GM18499 (cell line): ENCODE measurements at regions not wholly inside any gene's neighbourhood (a gene's known extent, or its start where the extent isn't known, plus 50 kb on each side); places are given as distances from the start of the nearest gene placed in this dataset.
"Not testable (repeated sequence)": the region's sequence is repeated elsewhere in the genome, so short reads cannot be mapped to it uniquely, and the experiment has no call there.

ENCODE experiments used
- ATAC-seq: cut with Tn5 transposase; IDR thresholded peaks from one replicate; pipeline ENCODE4 v1.9.1; 2021; ENCODE audit warnings: moderate number of reproducible peaks; ENCODE audit not compliant: insufficient read depth, unreplicated experiment

GRCh38 chr1:209171151-209171550, 412.4 kb upstream of the CAMK1G start:
- ATAC-seq, result no peak

GRCh38 chr1:209172286-209172685, 411.2 kb upstream of the CAMK1G start:
- ATAC-seq, result no peak

GRCh38 chr1:209172792-209173542, 410.5 kb upstream of the CAMK1G start:
- not testable (repeated sequence) for ATAC-seq

GRCh38 chr1:209173796-209174195, 409.7 kb upstream of the CAMK1G start:
- ATAC-seq, result not testable (repeated sequence)

GRCh38 chr1:209176866-209177430, 406.6 kb upstream of the CAMK1G start:
- ATAC-seq, result no peak

- ATAC-seq, result no peak
Observed at GRCh38 chr1:209183195-209183594, 400.3 kb upstream of the CAMK1G start.

- ATAC-seq, result no peak
Observed at GRCh38 chr1:209187589-209187988, 395.9 kb upstream of the CAMK1G start.

GRCh38 chr1:209190591-209191261, 392.8 kb upstream of the CAMK1G start:
- no peak for ATAC-seq

GRCh38 chr1:209191262-209191634, 392.3 kb upstream of the CAMK1G start:
- ATAC-seq, result no peak

- ATAC-seq, result no peak
Observed at GRCh38 chr1:209196140-209196539, 387.4 kb upstream of the CAMK1G start.

GRCh38 chr1:209198961-209199750, 384.4 kb upstream of the CAMK1G start:
- no peak for ATAC-seq

- ATAC-seq, result no peak
Observed at GRCh38 chr1:209199822-209200221, 383.7 kb upstream of the CAMK1G start.

- ATAC-seq, result not testable (repeated sequence)
Observed at GRCh38 chr1:209202321-209202720, 381.2 kb upstream of the CAMK1G start.

GRCh38 chr1:209202830-209203532, 380.5 kb upstream of the CAMK1G start:
- ATAC-seq, result no peak

- ATAC-seq, result no peak
Observed at GRCh38 chr1:209203533-209203895, 380.0 kb upstream of the CAMK1G start.

- ATAC-seq, result no peak
Observed at GRCh38 chr1:209205039-209205438, 378.5 kb upstream of the CAMK1G start.

GRCh38 chr1:209207126-209207700, 376.3 kb upstream of the CAMK1G start:
- ATAC-seq, result no peak

GRCh38 chr1:209207701-209208286, 375.7 kb upstream of the CAMK1G start:
- no peak for ATAC-seq

- ATAC-seq, result no peak
Observed at GRCh38 chr1:209208648-209209047, 374.9 kb upstream of the CAMK1G start.

GRCh38 chr1:209213989-209214388, 369.5 kb upstream of the CAMK1G start:
- no peak for ATAC-seq
